Nephron progenitor cell (in vitro differentiated cells): ENCODE measurements at regions not wholly inside any gene's neighbourhood (a gene's known extent, or its start where the extent isn't known, plus 50 kb on each side); places are given as distances from the start of the nearest gene placed in this dataset.

ENCODE experiments used
- DNase-seq: peaks from one replicate; pipeline ENCODE4 v3.0.0; 2021
- H3K27ac Mint-ChIP-seq: 2 replicates; pipeline ENCODE4 v1.8.0; 2021; ENCODE audit warnings: mild to moderate bottlenecking, moderate library complexity, mixed read lengths
- H3K27me3 Mint-ChIP-seq: 2 replicates; pipeline ENCODE4 v1.8.0; 2021; ENCODE audit warnings: mild to moderate bottlenecking, low read depth, mixed read lengths; ENCODE audit not compliant: poor library complexity
- H3K36me3 Mint-ChIP-seq: 2 replicates; pipeline ENCODE4 v1.8.0; 2021; ENCODE audit warnings: low read depth, mixed read lengths
- H3K4me1 Mint-ChIP-seq: 2 replicates; pipeline ENCODE4 v1.8.0; 2021; ENCODE audit warnings: mixed read lengths
- H3K4me3 Mint-ChIP-seq: 2 replicates; pipeline ENCODE4 v1.8.0; 2021; ENCODE audit warnings: mild to moderate bottlenecking, moderate library complexity, mixed read lengths
- H3K9me3 Mint-ChIP-seq: 2 replicates; pipeline ENCODE4 v1.8.0; 2021; ENCODE audit warnings: mild to moderate bottlenecking, moderate library complexity, mixed read lengths
- TF ChIP-seq, protein P1 (sequence below): fragments of 200-600 bp; sonication (generic); IDR thresholded peaks from 2 replicates; pipeline ENCODE4 v1.5.0; 2021; ENCODE audit warnings: antibody characterized with exemption

DNA sequence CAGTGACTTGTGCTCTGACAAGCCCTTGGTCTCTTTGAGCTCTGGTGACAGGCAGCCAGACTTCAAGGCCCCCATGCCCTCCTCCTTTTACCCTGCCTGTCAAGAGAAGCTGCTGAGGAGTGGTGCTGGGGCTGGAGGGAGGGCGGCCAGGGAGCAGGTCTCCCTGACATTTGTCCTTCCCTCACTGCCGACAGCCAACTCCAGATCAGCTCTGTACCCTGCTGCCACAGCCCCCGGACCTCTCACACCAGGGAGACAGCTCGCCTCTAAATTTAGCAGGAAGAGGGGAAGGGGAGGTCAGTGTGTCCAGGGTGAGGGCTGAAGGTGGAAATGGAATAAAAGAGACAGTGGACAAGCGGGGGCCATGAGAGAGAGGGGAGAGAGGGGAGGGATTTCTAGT is 155.8 kb downstream of the TDRD15 start:
- no peaks in the 10 kb centered on the region for H3K36me3 Mint-ChIP-seq
- H3K27ac Mint-ChIP-seq: peak overlapping the region; percentile 84
- peaks cover 24% of the 10 kb centered on the region for H3K4me1 Mint-ChIP-seq
- TF ChIP-seq, protein P1, sequence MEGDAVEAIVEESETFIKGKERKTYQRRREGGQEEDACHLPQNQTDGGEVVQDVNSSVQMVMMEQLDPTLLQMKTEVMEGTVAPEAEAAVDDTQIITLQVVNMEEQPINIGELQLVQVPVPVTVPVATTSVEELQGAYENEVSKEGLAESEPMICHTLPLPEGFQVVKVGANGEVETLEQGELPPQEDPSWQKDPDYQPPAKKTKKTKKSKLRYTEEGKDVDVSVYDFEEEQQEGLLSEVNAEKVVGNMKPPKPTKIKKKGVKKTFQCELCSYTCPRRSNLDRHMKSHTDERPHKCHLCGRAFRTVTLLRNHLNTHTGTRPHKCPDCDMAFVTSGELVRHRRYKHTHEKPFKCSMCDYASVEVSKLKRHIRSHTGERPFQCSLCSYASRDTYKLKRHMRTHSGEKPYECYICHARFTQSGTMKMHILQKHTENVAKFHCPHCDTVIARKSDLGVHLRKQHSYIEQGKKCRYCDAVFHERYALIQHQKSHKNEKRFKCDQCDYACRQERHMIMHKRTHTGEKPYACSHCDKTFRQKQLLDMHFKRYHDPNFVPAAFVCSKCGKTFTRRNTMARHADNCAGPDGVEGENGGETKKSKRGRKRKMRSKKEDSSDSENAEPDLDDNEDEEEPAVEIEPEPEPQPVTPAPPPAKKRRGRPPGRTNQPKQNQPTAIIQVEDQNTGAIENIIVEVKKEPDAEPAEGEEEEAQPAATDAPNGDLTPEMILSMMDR: no peak
- H3K9me3 Mint-ChIP-seq: no peaks in the 10 kb centered on the region
- H3K27me3 Mint-ChIP-seq: peaks cover 14% of the 10 kb centered on the region
- DNase-seq: peak; percentile 25
- peak overlapping the region; percentile 22 for H3K4me3 Mint-ChIP-seq

DNA sequence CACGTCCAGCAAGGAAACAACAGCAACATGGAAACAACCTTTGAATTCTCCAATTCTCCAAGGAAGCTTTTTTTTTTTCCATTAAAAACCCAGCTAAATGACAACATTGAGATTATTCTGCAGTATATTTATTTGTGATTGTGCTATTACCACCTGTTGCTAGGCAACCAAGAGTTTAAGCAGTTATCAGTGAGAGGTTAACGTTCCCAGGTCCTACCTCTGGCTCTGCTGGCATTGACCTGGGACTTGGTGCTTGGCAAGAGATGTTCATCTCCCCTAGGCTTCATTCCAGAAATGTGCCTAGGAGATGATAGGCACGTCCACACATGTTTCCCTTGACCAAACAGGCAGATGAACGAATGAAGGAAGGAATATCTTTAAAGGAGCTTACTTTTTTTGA is 157.0 kb downstream of the TDRD15 start:
- Mint-ChIP-seq H3K27me3 (peaks cover 8% of the 10 kb centered on the region), H3K9me3 (no peaks in the 10 kb centered on the region), H3K36me3 (no peaks in the 10 kb centered on the region), H3K4me3 (no peak overlapping the region), H3K4me1 (peaks cover 19% of the 10 kb centered on the region), H3K27ac (no peak overlapping the region)
- no peak for DNase-seq
- TF ChIP-seq, protein P1: no peak

- H3K4me3 Mint-ChIP-seq: no peak overlapping the region
- peaks cover 8% of the 10 kb centered on the region for H3K27me3 Mint-ChIP-seq
- H3K9me3 Mint-ChIP-seq: no peaks in the 10 kb centered on the region
- no peaks in the 10 kb centered on the region for H3K36me3 Mint-ChIP-seq
- no peak overlapping the region for H3K27ac Mint-ChIP-seq
- TF ChIP-seq, protein P1: no peak
- H3K4me1 Mint-ChIP-seq: peaks cover 17% of the 10 kb centered on the region
- DNase-seq: no peak
Observed at GRCh38 chr2:21281384-21281783, 157.6 kb downstream of the TDRD15 start.

GRCh38 chr2:21281791-21282514 is 158.2 kb downstream of the TDRD15 start:
- Mint-ChIP-seq H3K4me3 (no peak overlapping the region), H3K4me1 (peaks cover 17% of the 10 kb centered on the region), H3K27me3 (peaks cover 8% of the 10 kb centered on the region), H3K27ac (no peak overlapping the region), H3K36me3 (no peaks in the 10 kb centered on the region), H3K9me3 (no peaks in the 10 kb centered on the region)
- TF ChIP-seq, protein P1: no peak
- no peak for DNase-seq

- TF ChIP-seq, protein P1: no peak
- H3K27ac Mint-ChIP-seq: no peak overlapping the region
- H3K27me3 Mint-ChIP-seq: peaks cover 8% of the 10 kb centered on the region
- peaks cover 17% of the 10 kb centered on the region for H3K4me1 Mint-ChIP-seq
- no peaks in the 10 kb centered on the region for H3K36me3 Mint-ChIP-seq
- no peak overlapping the region for H3K4me3 Mint-ChIP-seq
- DNase-seq: no peak
- no peaks in the 10 kb centered on the region for H3K9me3 Mint-ChIP-seq
Observed at GRCh38 chr2:21282515-21282898, 158.7 kb downstream of the TDRD15 start.

DNA sequence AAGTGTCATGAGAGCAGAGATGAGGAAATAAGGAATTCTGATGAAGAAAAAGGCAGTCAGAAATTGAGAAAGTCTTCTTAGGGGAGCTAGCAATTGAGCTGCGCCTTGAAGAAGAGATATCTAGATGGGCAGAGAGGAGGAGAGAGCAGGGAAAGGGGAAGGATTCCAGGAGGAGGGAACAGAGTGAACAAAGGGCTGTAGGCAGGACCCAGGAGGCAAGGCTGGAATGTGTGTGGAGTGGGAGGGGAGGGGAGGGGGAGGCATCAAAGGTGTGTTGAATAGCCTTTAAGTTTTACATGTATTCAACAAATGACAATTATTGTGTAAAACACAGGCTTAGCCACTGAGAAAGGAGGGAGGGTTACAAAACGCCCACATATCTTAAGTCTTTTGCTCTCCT is 164.5 kb downstream of the TDRD15 start:
- Mint-ChIP-seq H3K27ac (peak overlapping the region; percentile 5), H3K36me3 (no peaks in the 10 kb centered on the region), H3K9me3 (no peaks in the 10 kb centered on the region), H3K4me3 (no peak overlapping the region), H3K4me1 (peaks cover 24% of the 10 kb centered on the region), H3K27me3 (no peaks in the 10 kb centered on the region)
- TF ChIP-seq, protein P1: no peak
- no peak for DNase-seq
